Mesenchymal stem cell (in vitro differentiated cells and primary cell): ENCODE measurements at regions not wholly inside any gene's neighbourhood (a gene's known extent, or its start where the extent isn't known, plus 50 kb on each side); places are given as distances from the start of the nearest gene placed in this dataset.

ENCODE experiments used
- DNase-seq: peaks from one replicate; pipeline ENCODE4 v3.0.0-alpha.2; 2013
- H2AFZ ChIP-seq: one replicate; pipeline ENCODE4 v1.6.1; 2013; ENCODE audit warnings: low read depth, mild to moderate bottlenecking, control low read depth, inconsistent platforms, low read length, moderate library complexity
- H2AK5ac ChIP-seq: 2 replicates; pipeline ENCODE4 v1.6.1; 2013; ENCODE audit warnings: low read length, moderate library complexity, mild to moderate bottlenecking, inconsistent platforms; ENCODE audit not compliant: severe bottlenecking
- H2BK120ac ChIP-seq: one replicate; pipeline ENCODE4 v1.6.1; 2013; ENCODE audit warnings: low read depth, mild to moderate bottlenecking, inconsistent platforms, low read length, moderate library complexity
- H2BK12ac ChIP-seq, 2 experiments: one replicate each; pipeline ENCODE4 v1.6.1; 2013; ENCODE audit warnings: inconsistent platforms in 2 of 2, low read length in 2 of 2, mild to moderate bottlenecking in 2 of 2, moderate library complexity in 2 of 2, control low read depth in 1 of 2
- H2BK15ac ChIP-seq: one replicate; pipeline ENCODE4 v1.6.1; 2013; ENCODE audit warnings: mild to moderate bottlenecking, low read depth, inconsistent platforms; ENCODE audit not compliant: poor library complexity, severe bottlenecking
- H2BK5ac ChIP-seq: 2 replicates; pipeline ENCODE4 v1.6.1; 2013; ENCODE audit warnings: low read depth, mild to moderate bottlenecking, low read length, control low read depth, inconsistent platforms; ENCODE audit not compliant: poor library complexity, severe bottlenecking
- H3K14ac ChIP-seq, 2 experiments: one replicate each; pipeline ENCODE4 v1.6.1; 2013; ENCODE audit warnings: inconsistent platforms in 2 of 2, low read length in 2 of 2, control low read depth in 1 of 2, mild to moderate bottlenecking in 1 of 2, moderate library complexity in 1 of 2
- H3K18ac ChIP-seq, 2 experiments: one replicate each; pipeline ENCODE4 v1.6.1; 2013; ENCODE audit warnings: inconsistent platforms in 2 of 2, low read length in 2 of 2, control low read depth in 1 of 2, low read depth in 1 of 2, mild to moderate bottlenecking in 1 of 2
- H3K23ac ChIP-seq, 2 experiments: one replicate each; pipeline ENCODE4 v1.6.1; 2013; ENCODE audit warnings: inconsistent platforms in 2 of 2, low read length in 2 of 2, mild to moderate bottlenecking in 2 of 2, moderate library complexity in 2 of 2, control low read depth in 1 of 2
- H3K27ac ChIP-seq: 2 replicates; pipeline ENCODE4 v1.5.1; 2013; ENCODE audit warnings: mild to moderate bottlenecking, moderate library complexity, low read length, control low read depth, inconsistent platforms; ENCODE audit not compliant: poor library complexity, severe bottlenecking
- H3K27me3 ChIP-seq, 2 experiments: 2 replicates each; pipeline versions ENCODE4 v1.6.1 to v1.7.0; 2013; ENCODE audit warnings: low read length in 2 of 2, mild to moderate bottlenecking in 2 of 2, moderate library complexity in 2 of 2, control low read depth in 1 of 2, inconsistent platforms in 1 of 2; ENCODE audit not compliant: control insufficient read depth in 1 of 2, insufficient read depth in 1 of 2
- H3K36me3 ChIP-seq, 2 experiments: 2 replicates each; pipeline versions ENCODE4 v1.6.1 to v1.7.0; 2013; ENCODE audit warnings: low read length in 2 of 2, control low read depth in 1 of 2, inconsistent platforms in 1 of 2, low read depth in 1 of 2, mild to moderate bottlenecking in 1 of 2; ENCODE audit not compliant: insufficient read depth in 2 of 2, control insufficient read depth in 1 of 2
- H3K4ac ChIP-seq, 2 experiments: one replicate each; pipeline ENCODE4 v1.6.1; 2013; ENCODE audit warnings: inconsistent platforms in 2 of 2, low read length in 2 of 2, mild to moderate bottlenecking in 2 of 2, moderate library complexity in 2 of 2, control low read depth in 1 of 2, low read depth in 1 of 2
- H3K4me1 ChIP-seq: 2 replicates; pipeline ENCODE4 v1.6.1; 2013; ENCODE audit warnings: low read depth, low read length, control low read depth; ENCODE audit not compliant: control insufficient read depth, insufficient read depth
- H3K4me2 ChIP-seq: 2 replicates; pipeline ENCODE4 v1.6.1; 2013; ENCODE audit warnings: low read length, mild to moderate bottlenecking, inconsistent platforms; ENCODE audit not compliant: poor library complexity, severe bottlenecking
- H3K4me3 ChIP-seq, 2 experiments: 2 replicates each; pipeline versions ENCODE4 v1.5.1 to v1.7.0; 2013; ENCODE audit warnings: low read length in 2 of 2, mild to moderate bottlenecking in 2 of 2, control low read depth in 1 of 2, low read depth in 1 of 2; ENCODE audit not compliant: insufficient read depth in 1 of 2
- H3K79me1 ChIP-seq: replicated peaks from 2 replicates; pipeline ENCODE4 v1.6.1; 2013; ENCODE audit warnings: mild to moderate bottlenecking, control low read depth, low read length, inconsistent platforms; ENCODE audit not compliant: poor library complexity, severe bottlenecking
- H3K9ac ChIP-seq: 2 replicates; pipeline ENCODE4 v1.7.0; 2013; ENCODE audit warnings: mild to moderate bottlenecking, low read length, moderate library complexity
- H3K9me3 ChIP-seq: 2 replicates; pipeline ENCODE4 v1.7.0; 2013; ENCODE audit warnings: mild to moderate bottlenecking, low read length; ENCODE audit not compliant: control insufficient read depth
- H4K8ac ChIP-seq: one replicate; pipeline ENCODE4 v1.6.1; 2013; ENCODE audit warnings: inconsistent platforms, mild to moderate bottlenecking, low read length, moderate library complexity
- H4K91ac ChIP-seq: one replicate; pipeline ENCODE4 v1.6.1; 2013; ENCODE audit warnings: mild to moderate bottlenecking, low read length, inconsistent platforms
- WGBS: methylation state at CpG from one replicate; pipeline ENCODE4 v1.1.7; 2013; ENCODE audit warnings: mixed read lengths; 5-methylcytosine and 5-hydroxymethylcytosine counted together

DNA sequence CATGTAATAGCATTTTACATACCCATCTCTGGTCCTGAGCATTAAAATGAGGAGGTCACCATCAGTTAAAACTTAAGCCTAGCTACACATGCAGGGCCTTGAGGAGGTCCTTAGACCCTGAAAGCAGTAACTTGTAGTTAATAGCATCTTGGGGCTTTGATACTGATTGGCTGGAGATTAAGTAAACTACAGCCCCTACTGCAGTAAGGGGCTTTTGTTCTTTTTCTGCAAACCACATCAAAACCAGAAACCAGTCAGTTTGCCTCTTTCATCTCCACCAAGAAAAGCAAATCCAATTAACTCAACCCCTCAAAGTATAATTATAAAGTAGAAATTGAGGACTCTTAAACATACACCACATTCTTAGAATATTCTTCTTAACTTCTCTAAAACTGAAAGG, 622.7 kb downstream of the ZPLD1 start:
- H3K27me3 ChIP-seq = no peaks in the 10 kb centered on the region
- no peak overlapping the region for H3K4me2 ChIP-seq
- no peaks in the 10 kb centered on the region for H3K36me3 ChIP-seq
- no peak overlapping the region for H3K18ac ChIP-seq
- no peak overlapping the region for H3K4me3 ChIP-seq
- H4K8ac ChIP-seq = no peak overlapping the region
- no peak overlapping the region for H3K4ac ChIP-seq
- H2BK5ac ChIP-seq = no peak overlapping the region
- H3K9me3 ChIP-seq = no peaks in the 10 kb centered on the region
- no peak overlapping the region for H3K27ac ChIP-seq
- H2BK120ac ChIP-seq = no peak overlapping the region
- no peaks in the 10 kb centered on the region for H3K79me1 ChIP-seq
- H2AK5ac ChIP-seq = no peak overlapping the region
- no peak overlapping the region for H3K9ac ChIP-seq
- no peak overlapping the region for H3K23ac ChIP-seq
- H4K91ac ChIP-seq = no peak overlapping the region
- no peak overlapping the region for H3K14ac ChIP-seq
- H2AFZ ChIP-seq = no peak overlapping the region
- H2BK15ac ChIP-seq = no peak overlapping the region
- H3K4me1 ChIP-seq = no peaks in the 10 kb centered on the region
- H2BK12ac ChIP-seq = no peak overlapping the region
- DNase-seq = no peak

DNA sequence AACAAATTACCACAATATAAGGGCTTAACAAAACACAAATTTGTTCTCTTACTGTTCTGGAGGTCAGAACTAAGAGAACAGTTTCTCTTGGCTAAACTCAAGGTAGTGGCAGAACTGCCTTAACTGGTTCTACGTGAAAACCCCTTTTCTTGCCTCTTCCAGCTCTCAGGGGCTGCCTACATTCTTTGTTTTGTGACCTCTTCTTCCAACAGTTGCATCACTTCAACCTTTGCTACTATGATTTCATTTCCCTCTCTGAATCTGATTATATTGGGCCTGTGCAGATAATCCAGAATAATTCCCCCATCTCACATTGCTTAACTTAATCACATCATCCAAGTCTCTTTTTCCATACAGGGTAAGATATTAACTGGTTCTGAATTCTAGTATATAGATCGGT, 624.6 kb downstream of the ZPLD1 start:
- H3K9me3 ChIP-seq = no peaks in the 10 kb centered on the region
- H3K18ac ChIP-seq = no peak overlapping the region
- no peak overlapping the region for H3K4me2 ChIP-seq
- no peak overlapping the region for H3K4me3 ChIP-seq
- no peak overlapping the region for H2BK5ac ChIP-seq
- H2AFZ ChIP-seq = no peak overlapping the region
- no peak overlapping the region for H3K23ac ChIP-seq
- no peak overlapping the region for H2AK5ac ChIP-seq
- no peak overlapping the region for H4K91ac ChIP-seq
- H2BK15ac ChIP-seq = no peak overlapping the region
- no peak overlapping the region for H2BK120ac ChIP-seq
- WGBS = 31% methylated on average over 1 of the region's 2 CpGs
- H3K4me1 ChIP-seq = no peaks in the 10 kb centered on the region
- H3K4ac ChIP-seq = no peak overlapping the region
- no peak for DNase-seq
- no peak overlapping the region for H3K9ac ChIP-seq
- no peak overlapping the region for H4K8ac ChIP-seq
- no peak overlapping the region for H3K14ac ChIP-seq
- H2BK12ac ChIP-seq = no peak overlapping the region
- no peaks in the 10 kb centered on the region for H3K79me1 ChIP-seq
- no peaks in the 10 kb centered on the region for H3K36me3 ChIP-seq
- H3K27me3 ChIP-seq = no peaks in the 10 kb centered on the region
- no peak overlapping the region for H3K27ac ChIP-seq

DNA sequence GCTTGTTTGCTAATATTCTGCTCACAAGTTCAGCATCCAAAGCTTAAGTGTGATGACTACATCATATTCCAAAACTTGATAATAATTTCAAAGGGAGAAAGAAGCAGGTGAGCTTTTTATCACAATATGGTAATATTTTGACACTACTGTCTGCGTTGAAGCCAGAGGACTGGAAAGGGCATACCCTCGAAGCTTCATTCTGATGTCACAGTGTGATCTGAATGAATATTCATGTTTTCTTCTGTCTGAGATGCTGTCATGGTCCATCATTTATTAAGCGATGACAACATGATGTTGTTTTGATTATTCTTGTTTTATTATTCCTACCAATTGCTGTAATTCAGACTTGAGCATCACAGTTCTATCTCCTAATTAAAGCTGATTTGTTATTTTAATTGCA, 625.4 kb downstream of the ZPLD1 start:
- no peak overlapping the region for H2AK5ac ChIP-seq
- no peaks in the 10 kb centered on the region for H3K4me1 ChIP-seq
- no peaks in the 10 kb centered on the region for H3K36me3 ChIP-seq
- H4K8ac ChIP-seq = no peak overlapping the region
- no peak overlapping the region for H3K14ac ChIP-seq
- no peak overlapping the region for H2BK15ac ChIP-seq
- H3K18ac ChIP-seq = no peak overlapping the region
- no peak for DNase-seq
- H2AFZ ChIP-seq = no peak overlapping the region
- no peak overlapping the region for H3K4me3 ChIP-seq
- WGBS = 52% methylated on average over 2 of the region's 3 CpGs
- no peaks in the 10 kb centered on the region for H3K9me3 ChIP-seq
- H3K27me3 ChIP-seq = no peaks in the 10 kb centered on the region
- no peak overlapping the region for H3K4me2 ChIP-seq
- no peak overlapping the region for H2BK12ac ChIP-seq
- no peak overlapping the region for H2BK120ac ChIP-seq
- no peak overlapping the region for H2BK5ac ChIP-seq
- no peak overlapping the region for H4K91ac ChIP-seq
- no peak overlapping the region for H3K9ac ChIP-seq
- H3K27ac ChIP-seq = no peak overlapping the region
- H3K4ac ChIP-seq = no peak overlapping the region
- no peak overlapping the region for H3K23ac ChIP-seq
- H3K79me1 ChIP-seq = no peaks in the 10 kb centered on the region

DNA sequence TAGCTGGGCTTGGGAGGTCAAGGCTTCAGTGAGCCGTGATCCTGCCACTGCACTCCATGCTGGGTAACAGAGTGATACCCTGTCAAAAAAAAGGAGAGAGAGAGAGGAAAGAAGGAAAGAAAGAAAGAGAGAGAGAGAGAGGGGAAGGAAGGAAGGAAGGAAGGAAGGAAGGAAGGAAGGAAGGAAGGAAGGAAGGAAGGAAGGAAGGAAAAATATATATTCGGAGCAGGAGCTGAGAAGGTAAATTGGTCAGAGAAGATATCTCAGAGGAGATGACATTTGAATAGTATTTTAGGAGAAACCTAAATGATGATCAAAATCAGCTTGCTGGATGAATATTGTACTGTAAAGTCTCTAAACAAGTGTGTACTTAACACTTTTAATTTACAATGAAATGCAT, 633.1 kb downstream of the ZPLD1 start:
- Histone ChIP-seq H2BK5ac (no peak overlapping the region), H2AK5ac (no peak overlapping the region), H2BK15ac (no peak overlapping the region), H3K36me3 (no peaks in the 10 kb centered on the region), H3K18ac (no peak overlapping the region), H2BK12ac (no peak overlapping the region), H3K9me3 (no peaks in the 10 kb centered on the region), H3K4me1 (no peaks in the 10 kb centered on the region), H4K91ac (no peak overlapping the region), H3K4me2 (no peak overlapping the region), H3K9ac (no peak overlapping the region), H3K23ac (no peak overlapping the region), H2BK120ac (no peak overlapping the region), H3K27ac (no peak overlapping the region), H4K8ac (no peak overlapping the region), H3K27me3 (no peaks in the 10 kb centered on the region), H3K79me1 (no peaks in the 10 kb centered on the region), H3K4ac (no peak overlapping the region), H3K14ac (no peak overlapping the region), H3K4me3 (no peak overlapping the region), H2AFZ (no peak overlapping the region)
- 85% methylated on average over 2 of the region's 2 CpGs for WGBS
- DNase-seq = no peak
